HK-2 (cell line): ENCODE measurements at regions not wholly inside any gene's neighbourhood (a gene's known extent, or its start where the extent isn't known, plus 50 kb on each side); places are given as distances from the start of the nearest gene placed in this dataset.
"Not testable (repeated sequence)": the region's sequence is repeated elsewhere in the genome, so short reads cannot be mapped to it uniquely, and the experiment has no call there.

ENCODE experiments used
- DNase-seq: peaks from one replicate; pipeline ENCODE4 v3.0.0-alpha.2; 2018; ENCODE audit not compliant: unreplicated experiment

DNA sequence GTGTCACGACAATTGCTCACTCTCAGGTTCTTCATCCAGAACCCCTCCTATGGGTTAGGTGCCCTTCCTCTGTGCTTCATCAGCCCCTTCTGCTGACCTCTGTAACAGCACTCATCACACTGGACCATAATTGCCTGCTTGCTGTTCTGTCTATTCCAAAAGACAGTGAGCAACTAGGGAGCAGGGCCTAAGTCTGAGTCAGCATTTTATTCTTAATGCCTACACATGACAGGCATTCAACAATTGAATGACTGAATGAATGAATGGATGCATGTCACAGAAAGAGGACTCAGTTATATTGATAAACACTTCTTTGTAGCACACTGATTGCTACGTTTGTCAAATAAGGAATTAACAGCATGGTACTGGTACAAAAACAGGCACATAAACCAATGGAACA, 317.0 kb downstream of the ZIC3 start:
- DNase-seq, result no peak

GRCh38 chrX:137884813-137885212, 318.9 kb downstream of the ZIC3 start:
- not testable (repeated sequence) for DNase-seq

DNA sequence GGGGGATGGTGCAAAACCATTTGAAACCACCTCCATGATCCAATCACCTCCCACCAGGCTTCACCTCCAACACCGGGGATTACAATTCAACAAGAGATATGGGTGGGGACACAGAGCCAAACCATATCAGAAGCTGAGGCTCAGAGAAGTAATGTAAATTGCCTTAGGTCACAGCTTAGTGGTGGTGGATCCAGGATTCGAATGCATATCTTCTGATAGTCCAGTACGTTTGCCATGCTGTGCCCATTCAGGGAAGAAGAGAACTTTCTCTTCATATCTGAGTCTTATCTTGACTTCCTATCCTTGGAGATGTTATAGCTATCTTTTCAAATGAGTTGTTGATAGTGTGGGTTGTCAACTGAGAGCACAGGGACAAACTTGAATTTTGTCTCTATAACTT, 325.5 kb downstream of the ZIC3 start:
- no peak for DNase-seq

- no peak for DNase-seq
Measured at GRCh38 chrX:137896123-137896522, 330.2 kb downstream of the ZIC3 start.

DNA sequence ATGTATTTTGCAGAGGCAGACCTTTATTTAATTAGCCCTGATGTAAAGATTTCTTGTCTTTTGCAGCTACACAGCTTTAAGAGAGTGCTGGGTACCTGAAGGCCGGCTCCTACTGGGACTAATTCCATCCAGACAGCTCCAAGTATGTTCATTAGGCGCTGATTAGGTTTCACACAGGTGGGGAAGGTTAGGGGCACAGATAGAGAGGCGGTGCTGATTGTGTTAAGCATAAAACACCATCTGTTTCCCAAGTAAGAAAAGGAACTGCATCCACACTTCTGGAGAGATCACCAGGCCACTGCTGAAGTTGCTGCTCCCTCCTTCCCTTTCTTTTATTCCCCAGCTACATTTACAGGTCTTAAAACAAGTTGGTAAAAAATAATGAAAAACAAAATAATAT, 349.5 kb downstream of the ZIC3 start:
- DNase-seq, result no peak

- no peak for DNase-seq
Measured at GRCh38 chrX:137916090-137916746, 350.3 kb downstream of the ZIC3 start.

GRCh38 chrX:137926090-137926489, 360.2 kb downstream of the ZIC3 start:
- peak; percentile 0 for DNase-seq

- no peak for DNase-seq
Measured at GRCh38 chrX:137929951-137930350, 364.0 kb downstream of the ZIC3 start.

DNA sequence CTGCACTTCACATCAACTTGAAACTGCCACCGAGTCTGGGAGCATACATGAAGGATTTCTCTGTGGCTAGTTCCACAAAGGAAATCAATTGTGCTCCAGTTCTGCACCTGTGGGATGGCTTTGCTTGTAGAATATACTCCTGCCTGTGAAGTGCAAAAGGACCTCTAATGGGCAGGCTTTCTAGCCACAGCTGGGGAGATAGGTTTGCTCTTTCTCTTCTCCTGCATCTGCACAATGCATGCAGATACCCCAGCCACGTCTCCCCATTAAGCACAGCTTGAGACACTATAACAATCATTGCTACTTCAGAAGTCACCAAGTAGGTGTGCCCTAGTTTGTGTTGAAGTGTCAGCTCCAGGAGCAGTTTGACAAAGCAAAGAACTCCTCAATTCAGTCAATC, 364.6 kb downstream of the ZIC3 start:
- no peak for DNase-seq

DNA sequence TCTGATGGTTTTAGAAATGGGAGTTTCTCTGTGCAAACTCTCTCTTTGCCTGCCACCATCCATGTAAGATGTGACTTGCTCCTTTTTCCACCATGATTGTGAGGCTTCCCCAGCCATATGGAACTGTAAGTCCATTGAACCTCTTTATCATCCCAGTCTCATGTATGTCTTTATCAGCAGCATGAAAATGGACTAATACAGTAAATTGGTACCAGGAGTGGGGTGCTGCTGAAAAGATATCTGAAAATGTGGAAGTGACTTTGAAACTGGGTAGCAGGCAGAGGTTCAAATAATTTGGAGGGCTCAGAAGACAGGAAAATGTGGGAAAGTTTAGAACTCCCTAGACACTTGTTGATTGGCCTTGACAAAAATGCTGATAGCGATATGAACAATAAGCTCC, 368.3 kb downstream of the ZIC3 start:
- DNase-seq, result not testable (repeated sequence)

DNA sequence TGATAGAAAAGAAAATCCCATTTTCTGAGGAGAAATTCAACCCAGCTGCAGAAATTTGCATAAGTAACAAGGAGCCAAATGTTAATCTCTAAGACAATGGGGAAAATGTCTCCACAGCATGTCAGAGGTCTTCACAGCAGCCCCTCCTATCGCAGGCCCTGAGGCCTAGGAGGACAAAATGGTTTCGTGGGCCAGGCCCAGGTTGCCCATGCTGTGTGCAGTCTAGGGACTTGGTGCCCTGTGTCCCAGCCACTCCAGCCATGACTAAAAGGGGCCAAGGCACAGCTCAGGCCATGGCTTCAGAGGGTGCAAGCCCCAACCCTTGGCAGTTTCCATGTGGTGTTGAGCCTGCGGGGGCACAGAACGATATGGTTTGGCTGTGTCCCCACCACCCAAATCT, 369.0 kb downstream of the ZIC3 start:
- not testable (repeated sequence) for DNase-seq

GRCh38 chrX:137945470-137945869, 379.5 kb downstream of the ZIC3 start:
- DNase-seq, result no peak

DNA sequence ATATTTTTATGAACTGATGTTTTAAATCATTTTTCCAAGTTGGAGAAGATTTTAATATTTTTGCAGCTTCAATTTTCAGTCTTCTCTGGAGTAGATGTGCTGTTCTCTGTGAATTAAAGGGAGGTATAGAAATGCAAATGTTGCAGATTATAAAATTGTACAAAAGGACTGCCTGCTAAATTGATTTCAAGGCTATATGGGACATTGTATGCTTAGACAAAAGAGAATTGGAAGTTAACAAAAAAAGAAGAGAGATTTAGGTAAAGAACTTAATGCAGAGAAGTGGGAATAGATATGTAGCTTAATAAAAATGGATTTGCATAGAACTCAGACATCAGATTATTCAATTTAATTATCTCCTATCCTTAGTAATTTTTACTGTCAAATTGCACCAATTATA, 403.3 kb downstream of the ZIC3 start:
- DNase-seq, result no peak

DNA sequence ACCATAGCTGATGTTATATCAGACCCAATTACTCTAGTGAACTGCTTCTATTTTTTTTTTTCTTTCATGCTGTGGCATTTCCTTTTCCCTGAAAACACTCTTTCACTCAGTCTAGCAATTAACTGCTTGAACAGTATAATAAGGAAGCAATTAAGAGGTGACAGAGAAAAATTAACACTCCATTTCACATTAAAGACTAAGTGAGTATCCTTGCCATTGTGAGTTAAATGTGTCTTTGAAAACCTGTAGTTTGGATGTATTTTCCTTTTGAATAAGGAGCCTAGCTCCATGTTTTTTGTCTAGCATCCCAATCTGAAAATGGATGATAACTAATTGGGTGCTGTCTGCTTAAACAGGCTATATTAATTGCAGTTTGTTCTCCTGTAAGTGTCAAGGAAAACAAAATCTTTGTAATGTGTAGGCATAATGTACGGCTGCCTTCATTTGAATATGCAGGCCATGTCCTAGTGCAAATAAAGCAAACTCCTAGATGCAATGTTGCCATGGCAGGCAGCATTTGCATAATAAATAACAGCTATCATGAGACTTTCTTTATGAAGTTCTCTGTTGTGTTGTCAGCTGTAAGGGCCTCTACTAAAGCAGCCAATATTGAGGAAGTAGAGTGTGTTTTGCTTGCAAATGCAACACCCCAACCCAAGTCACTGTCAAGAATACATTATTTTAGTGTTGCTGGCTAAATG, 416.7 kb downstream of the ZIC3 start:
- no peak for DNase-seq

DNA sequence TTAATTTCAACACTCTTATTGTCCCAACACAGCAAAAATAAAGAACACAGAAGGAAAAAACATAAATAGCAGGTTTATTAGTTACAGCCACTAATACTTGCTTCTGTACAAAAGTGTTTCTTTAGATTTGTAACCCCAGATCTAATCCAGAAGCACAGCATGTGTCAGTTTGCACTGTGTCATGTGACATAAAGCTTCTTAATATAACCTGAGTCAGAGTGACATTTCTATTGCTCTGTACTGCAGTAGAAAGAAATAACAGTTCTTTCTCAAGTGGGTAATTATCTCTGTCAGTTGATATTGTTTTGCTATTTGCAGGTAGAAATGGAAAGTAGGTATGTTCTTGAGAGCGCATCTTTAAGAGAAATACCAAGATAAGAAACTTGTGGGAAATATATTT, 422.5 kb downstream of the ZIC3 start:
- DNase-seq, result no peak

DNA sequence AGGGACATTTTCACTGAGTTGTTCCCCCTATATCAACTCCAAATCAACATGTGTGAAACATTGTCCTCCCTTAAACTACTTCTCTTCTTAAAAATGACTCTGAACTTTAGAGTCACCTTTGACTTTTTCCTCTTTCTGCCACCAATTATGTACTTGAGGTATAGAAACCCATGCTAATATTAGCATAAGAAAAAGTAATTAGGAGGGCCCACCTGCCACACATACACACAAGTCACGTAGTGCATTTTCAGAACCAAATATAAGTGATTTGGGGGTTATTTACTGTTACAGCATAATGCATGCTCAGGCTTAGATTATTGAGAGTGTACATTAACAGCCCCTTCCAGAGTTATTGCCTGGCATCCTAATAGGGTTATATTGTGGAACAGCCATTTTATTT, 432.7 kb downstream of the ZIC3 start:
- DNase-seq, result no peak

GRCh38 chrX:137999071-137999470, 433.1 kb downstream of the ZIC3 start:
- no peak for DNase-seq

DNA sequence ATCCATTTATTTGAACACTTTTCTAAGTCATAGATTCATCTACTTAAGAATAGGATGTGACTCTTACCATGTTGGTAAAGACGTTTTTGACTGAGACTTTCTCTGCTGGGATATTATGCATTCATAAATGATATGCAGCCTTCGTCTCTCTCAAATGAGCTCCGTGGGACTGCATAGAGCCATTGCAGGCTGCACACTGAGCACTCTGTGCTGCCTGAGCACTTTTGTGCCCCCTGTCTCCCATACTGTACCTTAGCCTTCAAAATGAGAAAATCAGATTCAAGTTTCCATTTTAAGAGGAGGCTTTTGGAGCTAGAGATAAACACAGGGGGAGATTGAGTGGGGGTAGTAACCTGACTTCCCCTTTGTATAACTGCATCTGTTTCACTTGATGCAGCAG, 433.6 kb downstream of the ZIC3 start:
- DNase-seq, result no peak

GRCh38 chrX:138001226-138001625, 435.3 kb downstream of the ZIC3 start:
- no peak for DNase-seq

DNA sequence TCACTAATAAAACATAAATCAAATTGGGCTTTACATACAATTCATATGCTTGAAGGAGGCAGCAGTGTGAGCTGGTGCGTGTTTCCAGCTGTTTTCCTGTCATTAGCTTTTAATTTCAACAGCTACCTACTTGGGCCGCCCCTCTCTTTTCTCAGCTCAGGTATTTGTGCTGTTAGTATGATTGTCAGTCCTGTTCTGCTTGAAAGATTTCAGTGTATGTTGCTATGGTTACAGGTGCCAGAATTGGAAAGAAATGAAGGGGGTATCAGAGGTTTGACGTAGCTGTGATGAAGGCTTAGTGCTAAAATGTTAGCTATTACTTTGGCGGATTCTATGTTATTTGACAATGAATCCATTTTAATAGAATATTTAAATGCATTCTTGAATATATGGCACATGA, 440.3 kb downstream of the ZIC3 start:
- DNase-seq, result no peak

- DNase-seq, result no peak
Measured at GRCh38 chrX:138008281-138008680, 442.4 kb downstream of the ZIC3 start.

GRCh38 chrX:138011468-138011867, 445.5 kb downstream of the ZIC3 start:
- DNase-seq, result no peak

DNA sequence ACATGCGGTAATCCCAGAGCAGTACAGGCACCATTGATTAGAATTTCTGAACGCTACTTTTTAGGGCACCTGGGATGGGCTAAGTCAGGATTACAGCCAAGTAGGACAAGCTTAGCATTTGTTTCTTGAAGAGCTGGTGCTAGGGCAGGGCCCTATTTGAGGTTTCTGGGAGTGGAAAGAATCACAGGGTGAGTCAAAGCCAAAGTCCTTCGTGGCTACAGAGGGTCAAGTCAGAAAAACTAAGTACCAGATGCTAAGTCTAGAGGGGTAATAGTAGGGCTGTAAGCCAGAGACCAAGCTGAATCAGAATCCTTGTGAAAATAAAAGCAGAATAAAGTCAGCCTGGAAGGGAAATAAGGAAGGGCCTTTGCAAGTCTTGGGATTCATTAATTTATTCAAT, 448.6 kb downstream of the ZIC3 start:
- DNase-seq, result no peak
